ENCODE measurements at regions not wholly inside any gene's neighbourhood (a gene's known extent, or its start where the extent isn't known, plus 50 kb on each side); places are given as distances from the start of the nearest gene placed in this dataset.
"Not testable (repeated sequence)": the region's sequence is repeated elsewhere in the genome, so short reads cannot be mapped to it uniquely, and the experiment has no call there.

- TF ChIP-seq EZH2 (IDR thresholded peaks at IDR 0.05; ENCODE audit: insufficient read depth, low read length); CTCF (IDR thresholded peaks at IDR 0.05; ENCODE audit: insufficient read depth, low read depth, low read length): not testable (repeated sequence)
Observed at GRCh38 chrX:3876393-3876792, 162.9 kb upstream of the PRKX start.

Data from astrocyte (in vitro differentiated cells and primary cell).